Skeletal muscle tissue (tissue), 3 donors: ENCODE measurements at regions not wholly inside any gene's neighbourhood (a gene's known extent, or its start where the extent isn't known, plus 50 kb on each side); places are given as distances from the start of the nearest gene placed in this dataset.

Experiments used
- H3K27ac ChIP-seq: one replicate; pipeline ENCODE4 v1.7.0; 2013; ENCODE audit warnings: mild to moderate bottlenecking, low read depth, low read length, inconsistent platforms
- H3K27me3 ChIP-seq, 3 donors: one replicate each; pipeline ENCODE4 v1.7.0; 2013; ENCODE audit warnings: low read length in 3 of 3; ENCODE audit not compliant: control insufficient read depth in 3 of 3, insufficient read depth in 3 of 3
- H3K36me3 ChIP-seq, 3 donors: one replicate each; pipeline ENCODE4 v1.7.0; 2013; ENCODE audit warnings: low read length in 3 of 3; ENCODE audit not compliant: control insufficient read depth in 3 of 3, insufficient read depth in 3 of 3
- H3K4me1 ChIP-seq, 3 donors: one replicate each; pipeline ENCODE4 v1.7.0; 2013; ENCODE audit warnings: low read length in 3 of 3, mild to moderate bottlenecking in 3 of 3; ENCODE audit not compliant: control insufficient read depth in 3 of 3, insufficient read depth in 3 of 3
- H3K4me3 ChIP-seq, 3 donors: one replicate each; pipeline ENCODE4 v1.7.0; 2013; ENCODE audit warnings: low read length in 3 of 3
- H3K9ac ChIP-seq, 3 donors: one replicate each; pipeline ENCODE4 v1.7.0; 2013; ENCODE audit warnings: low read length in 3 of 3, mild to moderate bottlenecking in 3 of 3, moderate library complexity in 2 of 3, low read depth in 1 of 3
- H3K9me3 ChIP-seq, 3 donors: one replicate each; pipeline ENCODE4 v1.7.0; 2013; ENCODE audit warnings: low read length in 3 of 3; ENCODE audit not compliant: control insufficient read depth in 3 of 3
- donor health status: Osteomylitis.

GRCh38 chr1:55741516-55741915 is 526.4 kb upstream of the USP24 start:
- no peaks in the 10 kb centered on the region for H3K27me3 ChIP-seq
- H3K27ac ChIP-seq: no peak overlapping the region
- no peaks in the 10 kb centered on the region for H3K9me3 ChIP-seq
- no peak overlapping the region for H3K9ac ChIP-seq
- no peaks in the 10 kb centered on the region for H3K4me1 ChIP-seq
- no peak overlapping the region for H3K4me3 ChIP-seq
- H3K36me3 ChIP-seq: no peaks in the 10 kb centered on the region

- no peak overlapping the region for H3K4me3 ChIP-seq
- no peak overlapping the region for H3K9ac ChIP-seq
- no peaks in the 10 kb centered on the region for H3K9me3 ChIP-seq
- H3K4me1 ChIP-seq: peaks cover 0 to 3% (median 0%) of the 10 kb centered on the region in 3 donors
- H3K27ac ChIP-seq: no peak overlapping the region
- no peaks in the 10 kb centered on the region for H3K27me3 ChIP-seq
- no peaks in the 10 kb centered on the region for H3K36me3 ChIP-seq
Observed at GRCh38 chr1:55735106-55735505, 519.9 kb upstream of the USP24 start.

- Histone ChIP-seq H3K4me3 (no peak overlapping the region), H3K36me3 (no peaks in the 10 kb centered on the region), H3K27ac (no peak overlapping the region), H3K9ac (no peak overlapping the region), H3K27me3 (no peaks in the 10 kb centered on the region), H3K9me3 (no peaks in the 10 kb centered on the region), H3K4me1 (no peaks in the 10 kb centered on the region)
Observed at GRCh38 chr1:55726994-55727393, 511.8 kb upstream of the USP24 start.

GRCh38 chr1:55725378-55725777 is 510.2 kb upstream of the USP24 start:
- H3K4me3 ChIP-seq: no peak overlapping the region
- no peak overlapping the region for H3K9ac ChIP-seq
- H3K27ac ChIP-seq: no peak overlapping the region
- peaks cover 0 to 2% (median 0%) of the 10 kb centered on the region in 3 donors for H3K4me1 ChIP-seq
- no peaks in the 10 kb centered on the region for H3K27me3 ChIP-seq
- no peaks in the 10 kb centered on the region for H3K9me3 ChIP-seq
- no peaks in the 10 kb centered on the region for H3K36me3 ChIP-seq

- Histone ChIP-seq H3K4me1 (peaks cover 0 to 5% (median 0%) of the 10 kb centered on the region in 3 donors), H3K27ac (no peak overlapping the region), H3K4me3 (no peak overlapping the region), H3K9me3 (no peaks in the 10 kb centered on the region), H3K36me3 (no peaks in the 10 kb centered on the region), H3K27me3 (no peaks in the 10 kb centered on the region), H3K9ac (no peak overlapping the region)
Observed at GRCh38 chr1:55724551-55725325, 509.6 kb upstream of the USP24 start.

GRCh38 chr1:55723001-55723400 is 507.8 kb upstream of the USP24 start:
- H3K9ac ChIP-seq: no peak overlapping the region
- H3K36me3 ChIP-seq: no peaks in the 10 kb centered on the region
- H3K4me1 ChIP-seq: peaks cover 15 to 17% (median 16%) of the 10 kb centered on the region in 3 donors
- H3K9me3 ChIP-seq: no peaks in the 10 kb centered on the region
- no peak overlapping the region for H3K27ac ChIP-seq
- no peak overlapping the region for H3K4me3 ChIP-seq
- H3K27me3 ChIP-seq: no peaks in the 10 kb centered on the region

GRCh38 chr1:55720261-55720660 is 505.1 kb upstream of the USP24 start:
- no peak overlapping the region for H3K27ac ChIP-seq
- no peak overlapping the region for H3K4me3 ChIP-seq
- H3K9me3 ChIP-seq: no peaks in the 10 kb centered on the region
- no peaks in the 10 kb centered on the region for H3K36me3 ChIP-seq
- no peaks in the 10 kb centered on the region for H3K27me3 ChIP-seq
- H3K9ac ChIP-seq: no peak overlapping the region
- H3K4me1 ChIP-seq: peaks cover 20 to 26% (median 22%) of the 10 kb centered on the region in 3 donors

GRCh38 chr1:55718758-55719671 is 503.9 kb upstream of the USP24 start:
- no peak overlapping the region for H3K9ac ChIP-seq
- no peaks in the 10 kb centered on the region for H3K36me3 ChIP-seq

GRCh38 chr1:55717111-55717510 is 501.9 kb upstream of the USP24 start:
- no peaks in the 10 kb centered on the region for H3K9me3 ChIP-seq
- H3K36me3 ChIP-seq: no peaks in the 10 kb centered on the region
- no peaks in the 10 kb centered on the region for H3K27me3 ChIP-seq
- H3K4me3 ChIP-seq: no peak overlapping the region
- H3K27ac ChIP-seq: no peak overlapping the region
- no peak overlapping the region for H3K9ac ChIP-seq
- peaks cover 20 to 26% (median 22%) of the 10 kb centered on the region in 3 donors for H3K4me1 ChIP-seq

More at GRCh38 chr1:55718758-55719671, 503.9 kb upstream of the USP24 start:
- no peaks in the 10 kb centered on the region for H3K27me3 ChIP-seq
- H3K9me3 ChIP-seq: no peaks in the 10 kb centered on the region
- H3K4me1 ChIP-seq: peaks cover 20 to 26% (median 22%) of the 10 kb centered on the region in 3 donors
- no peak overlapping the region for H3K4me3 ChIP-seq
- H3K27ac ChIP-seq: peak overlapping the region; percentile 26

- H3K36me3 ChIP-seq: no peaks in the 10 kb centered on the region
- no peak overlapping the region for H3K4me3 ChIP-seq
- no peak overlapping the region for H3K27ac ChIP-seq
- H3K4me1 ChIP-seq: peaks cover 20 to 26% (median 22%) of the 10 kb centered on the region in 3 donors
- H3K9me3 ChIP-seq: no peaks in the 10 kb centered on the region
- no peak overlapping the region for H3K9ac ChIP-seq
- no peaks in the 10 kb centered on the region for H3K27me3 ChIP-seq
Observed at GRCh38 chr1:55716610-55717009, 501.4 kb upstream of the USP24 start.
